ENCODE measurements at regions not wholly inside any gene's neighbourhood (a gene's known extent, or its start where the extent isn't known, plus 50 kb on each side); places are given as distances from the start of the nearest gene placed in this dataset.

GRCh38 chr7:106777674-106778299, 87.3 kb upstream of the PIK3CG start:
- Histone ChIP-seq H3K4me2 (ENCODE audit: low read depth, low read length) (no peak overlapping the region), H2AFZ (replicated peaks; ENCODE audit: low read length, poor library complexity) (peak overlapping the region; percentile 17), H2AK5ac (ENCODE audit: low read depth, low read length) (peak overlapping the region; percentile 95), H3K9me1 (ENCODE audit: insufficient read depth, low read length) (peaks cover 4% of the 10 kb centered on the region), H3K4me1 (ENCODE audit: control insufficient read depth, insufficient read depth, low read length) (peaks cover 22% of the 10 kb centered on the region), H3K27ac (ENCODE audit: insufficient read depth, low read length) (peak overlapping the region; percentile 7; the same call in 1 of the 2 replicates), H3K18ac (ENCODE audit: low read depth, low read length) (peak overlapping the region; percentile 47), H2BK15ac (ENCODE audit: low read depth, low read length) (peak overlapping the region; percentile 96; the same call in 2 of the 3 replicates), H3K27me3 (ENCODE audit: control insufficient read depth, insufficient read depth, low read length) (no peaks in the 10 kb centered on the region), H3K23ac (ENCODE audit: low read depth, low read length) (peak overlapping the region; percentile 66), H3K4me3 (ENCODE audit: insufficient read depth, low read depth, low read length) (no peak overlapping the region), H3K56ac (ENCODE audit: extremely low read depth, insufficient read depth, low read length) (no peak overlapping the region), H4K20me1 (ENCODE audit: insufficient read depth, low read length) (no peaks in the 10 kb centered on the region), H2AK9ac (replicated peaks; ENCODE audit: low read depth, low read length, poor library complexity) (peak overlapping the region; percentile 11), H3K14ac (replicated peaks; ENCODE audit: low read depth, low read length) (peak overlapping the region; percentile 16), H3K79me1 (ENCODE audit: low read depth in 1 of 2, low read length in 2 of 2) (peaks cover 0 to 20% of the 10 kb centered on the region in 2 experiments; a peak in 1 of 4 replicates), H3K36me3 (ENCODE audit: control insufficient read depth, insufficient read depth, low read length) (no peaks in the 10 kb centered on the region), H3K4ac (ENCODE audit: low read depth, low read length) (peak overlapping the region; percentile 78), H2BK120ac (ENCODE audit: low read depth, low read length) (peak overlapping the region; percentile 100), H4K91ac (ENCODE audit: insufficient read depth, low read depth, low read length) (peak overlapping the region; percentile 52), H4K8ac (ENCODE audit: low read depth in 2 of 2, low read length in 2 of 2) (peak overlapping the region; percentile 15 to 66; a peak in 3 of 4 replicates), H2BK5ac (ENCODE audit: low read depth, low read length, poor library complexity, severe bottlenecking) (peak overlapping the region; percentile 42), H3K9me3 (ENCODE audit: control insufficient read depth, insufficient read depth, low read length) (no peaks in the 10 kb centered on the region), H2BK20ac (ENCODE audit: low read depth, low read length) (peak overlapping the region; percentile 24), H3K9ac (ENCODE audit: low read depth, low read length) (no peak overlapping the region), H4K5ac (ENCODE audit: low read depth, low read length) (0 out of 2 replicates have a peak overlapping the region, but pooled peaks have one; percentile 34)
- in situ Hi-C loops (cut with MboI; ENCODE audit: low sequenced_read_pairs) = no loop called here
- DNase-seq = no peak
- POLR2A ChIA-PET (ENCODE audit: unreplicated experiment) = no interaction called here
- dilution Hi-C loops (cut with HindIII; ENCODE audit: low sequenced_read_pairs, unreplicated experiment) = no loop called here
- CTCF ChIA-PET = no interaction called here
- ATAC-seq (ENCODE audit: low read depth) = no peak
- WGBS, 2 experiments (ENCODE audit: extremely low coverage in 2 of 2, insufficient read length in 1 of 2) = 44% methylated on average over 1 of the region's 7 CpGs; no CpG with 5 or more reads in 1 of the 2 experiments
- intact Hi-C loops (cut with micrococcal nuclease) = no loop called here
- TF ChIP-seq MXI1 (IDR thresholded peaks at IDR 0.05; ENCODE audit: borderline replicate concordance, low read depth, low read length) (no peak), SMC3 (IDR thresholded peaks at IDR 0.05; ENCODE audit: low read depth, low read length) (no peak), RFX5 (IDR thresholded peaks at IDR 0.05; ENCODE audit: low read depth, low read length) (no peak), BHLHE40 (IDR thresholded peaks at IDR 0.05; ENCODE audit: low read depth, low read length) (no peak), USF2 (IDR thresholded peaks at IDR 0.05; ENCODE audit: low read depth, low read length) (no peak), MAZ (IDR thresholded peaks at IDR 0.05; ENCODE audit: borderline replicate concordance, low read depth, low read length) (no peak), ELK1 (IDR thresholded peaks at IDR 0.05; ENCODE audit: borderline replicate concordance, low read depth, low read length) (no peak), CHD1 (IDR thresholded peaks at IDR 0.05; ENCODE audit: low read depth, low read length) (no peak), FOS (IDR thresholded peaks at IDR 0.05; ENCODE audit: low read depth, low read length) (no peak)
- BruUV-seq (replicated peaks) = no TSS peak
